OCI-LY3 (cell line): ENCODE measurements at regions not wholly inside any gene's neighbourhood (a gene's known extent, or its start where the extent isn't known, plus 50 kb on each side); places are given as distances from the start of the nearest gene placed in this dataset.

ENCODE experiments used
- H2AFZ ChIP-seq: fragments of 200-600, 300-600 bp; shearing (Covaris generic); 2 replicates; pipeline ENCODE4 v1.6.0; 2014; ENCODE audit warnings: antibody characterized with exemption, low read depth, low read length
- H3K27ac ChIP-seq: fragments of 200-600, 300-600 bp; sonication (generic); 2 replicates; pipeline ENCODE4 v1.5.1; 2014; ENCODE audit warnings: mild to moderate bottlenecking, low read length, moderate library complexity, mixed read lengths
- H3K27me3 ChIP-seq: fragments of 200-600, 300-600 bp; sonication (generic); 2 replicates; pipeline ENCODE4 v1.6.1; 2014; ENCODE audit warnings: low read depth, low read length, mixed read lengths
- H3K36me3 ChIP-seq: fragments of 200-600, 300-600 bp; sonication (generic); replicated peaks from 2 replicates; pipeline ENCODE3; 2014; ENCODE audit warnings: low read depth, low read length, mixed read lengths
- H3K4me1 ChIP-seq: fragments of 300-600, 200-600 bp; sonication (generic); 2 replicates; pipeline ENCODE4 v1.6.1; 2014; ENCODE audit warnings: low read length, mixed read lengths
- H3K4me2 ChIP-seq: fragments of 200-600, 300-600 bp; sonication (generic); 2 replicates; pipeline ENCODE4 v1.6.1; 2014; ENCODE audit warnings: low read length, mixed read lengths
- H3K4me3 ChIP-seq: fragments of 300-600, 200-600 bp; sonication (generic); 2 replicates; pipeline ENCODE4 v1.5.1; 2014; ENCODE audit warnings: antibody characterized with exemption, mild to moderate bottlenecking, low read length, moderate library complexity
- H3K79me2 ChIP-seq: fragments of 300-600, 200-600 bp; shearing (Covaris generic); 2 replicates; pipeline ENCODE4 v1.6.1; 2014; ENCODE audit warnings: mild to moderate bottlenecking, low read length, mixed read lengths
- H3K9ac ChIP-seq: fragments of 300-600, 200-600 bp; shearing (Covaris generic); 2 replicates; pipeline ENCODE4 v1.6.0; 2014; ENCODE audit warnings: mild to moderate bottlenecking, low read length, moderate library complexity
- H3K9me3 ChIP-seq: fragments of 200-600, 300-600 bp; shearing (Covaris generic); 2 replicates; pipeline ENCODE4 v1.6.1; 2014; ENCODE audit warnings: low read length, mixed read lengths; ENCODE audit not compliant: insufficient read depth
- H4K20me1 ChIP-seq: fragments of 200-600, 300-600 bp; sonication (generic); 2 replicates; pipeline ENCODE4 v1.6.1; 2016; ENCODE audit warnings: low read length, mixed read lengths; ENCODE audit not compliant: insufficient read depth
- CTCF ChIP-seq: fragments of 200-600, 300-600 bp; sonication (generic); IDR thresholded peaks from 2 replicates; pipeline ENCODE4 v1.5.1; 2014; ENCODE audit warnings: antibody characterized with exemption, low read length, low read depth
- EZH2phosphoT487 ChIP-seq: fragments of 200-600 bp; shearing (Covaris generic); IDR thresholded peaks from 2 replicates; pipeline ENCODE4 v1.6.1; 2018; ENCODE audit warnings: antibody characterized with exemption, mixed run types, low read depth

- Histone ChIP-seq H3K27me3 (0 out of 2 replicates have a peak, but pooled peaks cover 4% of the 10 kb centered on the region), H4K20me1 (no peaks in the 10 kb centered on the region), H3K4me3 (no peak overlapping the region), H3K27ac (no peak overlapping the region), H3K36me3 (no peaks in the 10 kb centered on the region), H3K4me1 (no peaks in the 10 kb centered on the region), H2AFZ (no peak overlapping the region), H3K79me2 (no peaks in the 10 kb centered on the region), H3K9me3 (no peaks in the 10 kb centered on the region), H3K9ac (no peak overlapping the region), H3K4me2 (no peak overlapping the region)
- TF ChIP-seq EZH2phosphoT487, result no peak
- TF ChIP-seq CTCF, result no peak
Observed at GRCh38 chr15:45776772-45777171, 141.9 kb downstream of the SQOR start.

GRCh38 chr15:45777781-45778180 is 143.0 kb downstream of the SQOR start:
- Histone ChIP-seq H3K9me3 (no peaks in the 10 kb centered on the region), H4K20me1 (no peaks in the 10 kb centered on the region), H3K79me2 (no peaks in the 10 kb centered on the region), H3K36me3 (no peaks in the 10 kb centered on the region), H3K27ac (no peak overlapping the region), H3K27me3 (0 out of 2 replicates have a peak, but pooled peaks cover 4% of the 10 kb centered on the region), H3K4me3 (no peak overlapping the region), H3K4me1 (no peaks in the 10 kb centered on the region), H3K4me2 (no peak overlapping the region), H3K9ac (no peak overlapping the region), H2AFZ (no peak overlapping the region)
- no peak for TF ChIP-seq EZH2phosphoT487
- TF ChIP-seq CTCF, result no peak

GRCh38 chr15:45780352-45780751 is 145.5 kb downstream of the SQOR start:
- Histone ChIP-seq H3K27ac (no peak overlapping the region), H3K27me3 (0 out of 2 replicates have a peak, but pooled peaks cover 4% of the 10 kb centered on the region), H3K9ac (no peak overlapping the region), H3K4me3 (no peak overlapping the region), H3K36me3 (no peaks in the 10 kb centered on the region), H3K4me1 (no peaks in the 10 kb centered on the region), H2AFZ (no peak overlapping the region), H4K20me1 (no peaks in the 10 kb centered on the region), H3K79me2 (no peaks in the 10 kb centered on the region), H3K9me3 (no peaks in the 10 kb centered on the region), H3K4me2 (no peak overlapping the region)
- TF ChIP-seq EZH2phosphoT487, result no peak
- TF ChIP-seq CTCF, result no peak

GRCh38 chr15:45784656-45785055 is 149.8 kb downstream of the SQOR start:
- H3K9me3 ChIP-seq, result no peaks in the 10 kb centered on the region
- no peak overlapping the region for H3K4me3 ChIP-seq
- H3K27ac ChIP-seq, result no peak overlapping the region
- TF ChIP-seq EZH2phosphoT487 (no peak), CTCF (no peak)
- no peaks in the 10 kb centered on the region for H4K20me1 ChIP-seq
- H3K9ac ChIP-seq, result no peak overlapping the region
- no peaks in the 10 kb centered on the region for H3K79me2 ChIP-seq
- no peak overlapping the region for H2AFZ ChIP-seq
- H3K4me1 ChIP-seq, result no peaks in the 10 kb centered on the region
- H3K36me3 ChIP-seq, result no peaks in the 10 kb centered on the region
- 0 out of 2 replicates have a peak, but pooled peaks cover 4% of the 10 kb centered on the region for H3K27me3 ChIP-seq
- no peak overlapping the region for H3K4me2 ChIP-seq
